Right atrium auricular region (tissue), 2 donors: ENCODE measurements at regions not wholly inside any gene's neighbourhood (a gene's known extent, or its start where the extent isn't known, plus 50 kb on each side); places are given as distances from the start of the nearest gene placed in this dataset.

ENCODE experiments used
- DNase-seq: peaks from one replicate; pipeline ENCODE4 v3.0.0-alpha.2; 2019; ENCODE audit warnings: low spot score
- H3K27ac ChIP-seq, 2 donors: fragments of 200-600 bp; sonication (generic); 1 replicate in 1 of 2; 2 replicates in 1 of 2; pipeline ENCODE4 v1.5.1; 2016 to 2019
- H3K27me3 ChIP-seq, 2 donors: fragments of 200-600 bp; sonication (generic); one replicate each; pipeline versions ENCODE4 v1.5.1 to v1.6.0; 2017 to 2019
- H3K36me3 ChIP-seq: fragments of 200-600 bp; sonication (generic); one replicate; pipeline ENCODE4 v1.5.1; 2016
- H3K4me1 ChIP-seq, 2 donors: fragments of 200-600 bp; sonication (generic); one replicate each; pipeline versions ENCODE4 v1.5.1 to v1.6.0; 2017 to 2019
- H3K4me3 ChIP-seq, 2 donors: fragments of 200-600 bp; sonication (generic); 1 replicate in 1 of 2; 2 replicates in 1 of 2; pipeline ENCODE4 v1.5.1; 2017 to 2019; ENCODE audit warnings: mild to moderate bottlenecking in 1 of 2, moderate library complexity in 1 of 2
- H3K9me3 ChIP-seq, 2 donors: fragments of 200-600 bp; sonication (generic); one replicate each; pipeline ENCODE4 v1.5.1; 2019
- CTCF ChIP-seq, 2 donors: fragments of 200-600 bp; sonication (generic); IDR thresholded peaks; one replicate each; pipeline ENCODE4 v1.5.1; 2019; ENCODE audit warnings: antibody characterized with exemption in 2 of 2

- no peaks in the 10 kb centered on the region for H3K4me1 ChIP-seq
Observed at GRCh38 chr16:80039777-80040176, 439.2 kb upstream of the MAF start.

GRCh38 chr16:80038566-80038965, 438.0 kb upstream of the MAF start:
- TF ChIP-seq CTCF (IDR thresholded peaks at IDR 0.05): no peak
- H3K27me3 ChIP-seq: no peaks in the 10 kb centered on the region
- no peaks in the 10 kb centered on the region for H3K4me1 ChIP-seq
- H3K27ac ChIP-seq: no peak overlapping the region
- no peaks in the 10 kb centered on the region for H3K36me3 ChIP-seq
- no peak overlapping the region for H3K4me3 ChIP-seq
- peaks cover 0 to 3% of the 10 kb centered on the region in 2 donors for H3K9me3 ChIP-seq
- no peak for DNase-seq

More at GRCh38 chr16:80039777-80040176, 439.2 kb upstream of the MAF start:
- no peak overlapping the region for H3K27ac ChIP-seq
- DNase-seq: no peak
- H3K27me3 ChIP-seq: no peaks in the 10 kb centered on the region
- no peaks in the 10 kb centered on the region for H3K36me3 ChIP-seq
- no peaks in the 10 kb centered on the region for H3K9me3 ChIP-seq
- no peak for TF ChIP-seq CTCF (IDR thresholded peaks at IDR 0.05)
- H3K4me3 ChIP-seq: no peak overlapping the region

GRCh38 chr16:80034948-80035663, 434.6 kb upstream of the MAF start:
- H3K4me3 ChIP-seq: no peak overlapping the region
- no peak for TF ChIP-seq CTCF (IDR thresholded peaks at IDR 0.05)
- DNase-seq: no peak
- H3K36me3 ChIP-seq: no peaks in the 10 kb centered on the region
- H3K4me1 ChIP-seq: no peaks in the 10 kb centered on the region
- H3K27ac ChIP-seq: no peak overlapping the region
- no peaks in the 10 kb centered on the region for H3K27me3 ChIP-seq
- H3K9me3 ChIP-seq: peaks cover 0 to 7% of the 10 kb centered on the region in 2 donors

- H3K27ac ChIP-seq: no peak overlapping the region
- no peak overlapping the region for H3K4me3 ChIP-seq
- H3K9me3 ChIP-seq: peaks cover 0 to 7% of the 10 kb centered on the region in 2 donors
- H3K4me1 ChIP-seq: no peaks in the 10 kb centered on the region
- DNase-seq: no peak
- H3K36me3 ChIP-seq: no peaks in the 10 kb centered on the region
- no peaks in the 10 kb centered on the region for H3K27me3 ChIP-seq
- no peak for TF ChIP-seq CTCF (IDR thresholded peaks at IDR 0.05)
Observed at GRCh38 chr16:80034469-80034826, 433.9 kb upstream of the MAF start.

- H3K4me3 ChIP-seq: no peak overlapping the region
- peaks cover 0 to 7% of the 10 kb centered on the region in 2 donors for H3K9me3 ChIP-seq
- no peak for DNase-seq
- no peaks in the 10 kb centered on the region for H3K36me3 ChIP-seq
- TF ChIP-seq CTCF (IDR thresholded peaks at IDR 0.05): no peak
- no peaks in the 10 kb centered on the region for H3K27me3 ChIP-seq
- no peak overlapping the region for H3K27ac ChIP-seq
- H3K4me1 ChIP-seq: no peaks in the 10 kb centered on the region
Observed at GRCh38 chr16:80033783-80034468, 433.4 kb upstream of the MAF start.
